Uterus (tissue), 2 donors: ENCODE measurements at regions not wholly inside any gene's neighbourhood (a gene's known extent, or its start where the extent isn't known, plus 50 kb on each side); places are given as distances from the start of the nearest gene placed in this dataset.

Experiments used
- CTCF ChIP-seq, 4 experiments: fragments of 200-600 bp in 2 of 4; fragments of 450-650 bp in 2 of 4; sonication (generic) in 2 of 4; IDR thresholded peaks; one replicate each; pipeline ENCODE4 v1.5.1; 2016 to 2019; ENCODE audit warnings: antibody characterized with exemption in 4 of 4, mild to moderate bottlenecking in 2 of 4, moderate library complexity in 1 of 4
- POLR2A ChIP-seq, 2 donors: fragments of 450-650 bp; IDR thresholded peaks; one replicate each; pipeline ENCODE4 v1.6.1; 2016; ENCODE audit warnings: antibody characterized with exemption in 2 of 2, mild to moderate bottlenecking in 1 of 2, moderate library complexity in 1 of 2

GRCh38 chr5:21142791-21143190, 1154.8 kb upstream of the CDH18 start:
- TF ChIP-seq CTCF (IDR thresholded peaks at IDR 0.05) (no peak), POLR2A (IDR thresholded peaks at IDR 0.05) (no peak)
